Endometrial microvascular endothelial cells (primary cell): ENCODE measurements at regions not wholly inside any gene's neighbourhood (a gene's known extent, or its start where the extent isn't known, plus 50 kb on each side); places are given as distances from the start of the nearest gene placed in this dataset.

ENCODE experiments used
- in situ Hi-C: cut with HindIII; loops from 2 replicates; pipeline ENCODE4 v1.10.0; 2017; ENCODE audit warnings: low sequenced_read_pairs, low pct_unique_long_range_greater_than_20kb; ENCODE audit errors: inconsistent ontology term

GRCh38 chrX:45372151-45372550 lies 171.5 kb upstream of the DIPK2B start:
- in situ Hi-C loops = no loop called here

DNA sequence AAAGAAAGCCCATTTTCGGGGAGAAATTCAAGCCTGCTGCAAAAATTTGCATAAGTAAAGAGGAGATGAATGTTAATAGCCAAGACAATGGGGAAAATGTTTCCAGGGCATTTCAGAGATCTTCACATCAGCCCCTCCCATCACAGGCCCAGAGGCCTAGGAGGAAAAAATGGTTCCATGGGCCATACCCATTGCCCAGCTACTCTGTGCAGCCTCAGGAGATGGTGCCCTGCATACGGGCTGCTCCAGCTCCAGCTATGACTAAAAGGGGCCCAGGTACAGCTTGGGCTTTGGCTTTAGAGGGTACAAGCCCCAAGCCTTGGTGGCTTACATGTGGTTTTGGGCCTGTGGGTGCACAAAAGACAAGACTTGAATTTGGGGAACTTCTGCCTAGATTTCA lies 168.0 kb upstream of the DIPK2B start:
- in situ Hi-C loops = no loop called here

GRCh38 chrX:45363596-45363995 lies 162.9 kb upstream of the DIPK2B start:
- in situ Hi-C loops = no loop called here

DNA sequence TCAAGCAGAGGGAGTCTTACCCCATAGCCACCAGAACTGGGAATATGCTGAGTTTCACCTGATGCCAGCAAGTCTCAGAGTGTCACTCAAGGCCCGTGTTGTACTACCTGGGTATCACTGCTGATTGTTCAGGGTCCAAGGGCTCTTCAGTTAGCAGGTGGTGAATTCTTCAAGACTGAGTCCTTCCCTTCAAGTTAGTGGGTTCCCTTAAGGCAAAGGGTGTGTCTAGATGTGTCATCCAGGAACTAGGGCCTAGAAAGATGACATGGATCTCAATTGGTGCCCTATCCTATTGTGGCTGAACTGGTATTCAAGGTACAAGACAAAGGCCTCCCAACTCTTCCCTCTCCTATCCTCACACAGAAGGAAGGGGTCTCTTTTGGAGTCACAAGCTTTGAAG lies 159.9 kb upstream of the DIPK2B start:
- in situ Hi-C loops = no loop called here

- in situ Hi-C loops = no loop called here
Measured at GRCh38 chrX:45358392-45358791, 157.7 kb upstream of the DIPK2B start.

DNA sequence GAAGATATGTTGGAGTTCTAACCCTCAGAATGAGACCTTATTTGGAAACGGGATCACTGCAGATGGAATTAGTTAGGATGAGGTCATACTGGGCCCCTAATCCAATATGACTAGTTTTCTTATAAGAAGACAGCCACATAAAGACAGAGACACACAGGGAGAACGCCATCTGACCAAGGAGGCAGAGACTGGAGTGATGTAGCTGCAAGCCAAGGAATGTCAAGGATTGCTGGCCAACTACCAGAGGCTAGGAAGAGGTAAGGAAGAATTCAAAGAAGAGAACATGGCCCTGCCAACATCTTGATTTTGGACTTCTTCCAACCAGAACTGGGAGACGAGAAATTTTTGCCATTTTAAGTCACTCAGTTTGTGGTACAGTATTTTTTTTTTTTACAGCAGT lies 152.8 kb upstream of the DIPK2B start:
- in situ Hi-C loops = no loop called here

GRCh38 chrX:45352611-45353010 lies 151.9 kb upstream of the DIPK2B start:
- in situ Hi-C loops = no loop called here

GRCh38 chrX:45351478-45351877 lies 150.8 kb upstream of the DIPK2B start:
- in situ Hi-C loops = no loop called here

DNA sequence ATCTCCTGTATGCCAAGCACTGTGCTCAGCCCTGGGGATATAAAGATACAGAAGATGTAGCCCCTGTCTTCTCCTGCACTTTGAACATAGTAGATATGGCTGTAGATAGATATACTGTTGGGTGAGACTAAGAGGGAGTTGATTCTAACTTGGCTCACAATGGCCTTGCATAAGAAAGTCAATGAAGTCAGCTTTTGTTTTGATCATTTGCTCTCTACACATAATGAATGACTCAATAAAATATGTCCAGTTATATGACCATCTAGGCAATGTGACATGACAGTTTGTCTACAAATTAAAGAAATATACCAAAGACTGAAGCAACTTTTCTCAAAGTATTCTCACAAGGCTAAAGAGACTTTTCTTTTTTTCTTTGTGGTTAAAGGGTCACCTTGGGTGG lies 147.6 kb upstream of the DIPK2B start:
- in situ Hi-C loops = no loop called here

DNA sequence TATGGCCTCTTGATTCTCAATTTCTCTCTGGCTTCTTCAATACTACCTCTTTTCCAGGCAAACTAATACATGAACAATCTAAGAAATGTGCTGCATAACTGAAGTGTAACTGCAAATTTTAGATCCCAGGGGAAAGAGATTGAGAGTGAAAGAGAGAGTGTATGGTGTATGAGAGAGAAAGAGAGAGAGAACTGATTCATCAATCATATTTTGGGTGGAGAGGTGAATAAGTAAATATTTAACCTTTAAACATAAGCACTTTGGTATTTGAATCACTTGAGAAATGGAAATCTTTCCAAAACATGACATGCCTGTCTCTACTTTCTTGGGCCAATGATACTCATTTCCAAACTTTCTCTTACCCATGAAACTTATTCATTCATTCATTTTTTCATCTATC lies 147.2 kb upstream of the DIPK2B start:
- in situ Hi-C loops = no loop called here

DNA sequence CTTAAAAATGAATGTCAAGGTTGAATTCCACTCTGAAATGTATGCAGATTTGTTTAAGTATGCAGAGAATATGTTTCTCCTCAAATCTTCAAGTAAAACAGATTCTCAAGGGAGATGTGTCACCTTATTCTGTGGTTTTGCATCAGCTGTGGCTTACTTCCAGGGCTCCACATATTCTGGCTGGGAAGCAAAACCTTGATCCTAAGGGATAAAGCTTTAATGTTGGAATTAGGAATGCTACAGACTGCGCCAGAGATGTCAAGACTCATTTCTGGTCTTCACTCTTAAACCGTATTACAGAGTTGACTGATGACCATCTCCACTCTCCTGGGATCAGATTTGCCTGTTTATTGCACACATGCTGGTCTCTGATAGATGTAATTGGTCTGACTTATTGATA lies 143.9 kb upstream of the DIPK2B start:
- in situ Hi-C loops = no loop called here

DNA sequence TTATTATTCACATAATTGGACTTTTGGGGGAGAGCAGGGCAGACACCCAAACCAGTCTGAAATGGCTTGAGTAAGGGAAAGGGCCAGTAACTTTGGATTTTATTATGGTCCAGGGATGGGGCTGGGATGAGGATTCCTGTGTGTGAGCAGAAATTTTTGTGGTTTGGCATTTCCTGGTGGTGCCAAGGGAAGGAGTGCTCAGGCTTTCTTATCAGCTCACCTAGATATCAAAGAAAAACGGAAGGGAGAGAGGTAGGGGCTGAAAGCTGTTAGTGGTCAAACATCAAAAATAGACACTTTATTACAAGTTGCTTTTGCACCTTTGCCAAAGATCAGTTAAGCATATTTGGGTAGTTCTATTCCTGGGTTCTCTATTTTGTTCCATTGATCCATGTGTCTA lies 128.5 kb upstream of the DIPK2B start:
- in situ Hi-C loops = no loop called here

DNA sequence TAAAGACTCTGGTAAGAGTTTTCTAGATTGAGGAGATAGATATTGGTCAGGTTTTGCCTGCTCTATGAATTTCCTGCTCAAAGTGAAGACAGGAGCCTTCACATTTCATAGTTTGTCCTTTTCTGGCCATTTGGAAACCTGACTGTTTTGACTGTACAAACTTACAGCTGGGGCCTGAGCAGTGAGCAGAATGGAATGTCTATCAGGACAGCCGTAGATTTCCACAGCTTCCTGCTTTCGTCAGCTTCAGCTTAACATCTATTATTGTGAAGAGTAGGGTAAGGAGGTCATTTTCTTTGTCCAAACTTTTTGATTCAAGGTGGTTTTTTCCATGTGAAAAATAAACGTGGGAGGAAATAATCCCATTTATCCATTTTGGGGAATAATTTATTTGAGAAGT lies 124.3 kb upstream of the DIPK2B start:
- in situ Hi-C loops = loop anchor here (25.0 kb wide), 1 partner anchor 412 kb away; no protein-coding TSS in a partner anchor

GRCh38 chrX:45323387-45323786 lies 122.7 kb upstream of the DIPK2B start:
- in situ Hi-C loops = loop anchor here (25.0 kb wide), 1 partner anchor 414 kb away; no protein-coding TSS in a partner anchor

DNA sequence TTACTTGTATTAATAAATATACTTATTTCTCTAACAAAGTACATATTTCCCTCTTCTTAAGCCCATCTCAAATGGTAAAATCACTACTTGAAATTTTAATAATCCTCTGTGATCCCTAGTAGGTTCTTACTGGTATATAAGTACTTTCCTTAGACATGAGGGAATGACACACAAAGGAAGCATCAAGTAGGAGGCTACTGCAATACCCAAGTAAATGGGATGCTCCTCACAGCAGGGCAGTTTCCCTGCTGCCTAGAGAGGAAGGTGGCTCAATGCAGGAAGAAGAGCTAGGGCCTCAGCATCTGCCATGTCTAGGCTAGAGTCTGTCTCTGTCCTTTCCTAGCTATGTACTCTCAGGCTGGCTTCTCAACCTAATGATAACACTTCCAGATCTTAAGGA lies 122.1 kb upstream of the DIPK2B start:
- in situ Hi-C loops = loop anchor here (25.0 kb wide), 1 partner anchor 414 kb away; no protein-coding TSS in a partner anchor

DNA sequence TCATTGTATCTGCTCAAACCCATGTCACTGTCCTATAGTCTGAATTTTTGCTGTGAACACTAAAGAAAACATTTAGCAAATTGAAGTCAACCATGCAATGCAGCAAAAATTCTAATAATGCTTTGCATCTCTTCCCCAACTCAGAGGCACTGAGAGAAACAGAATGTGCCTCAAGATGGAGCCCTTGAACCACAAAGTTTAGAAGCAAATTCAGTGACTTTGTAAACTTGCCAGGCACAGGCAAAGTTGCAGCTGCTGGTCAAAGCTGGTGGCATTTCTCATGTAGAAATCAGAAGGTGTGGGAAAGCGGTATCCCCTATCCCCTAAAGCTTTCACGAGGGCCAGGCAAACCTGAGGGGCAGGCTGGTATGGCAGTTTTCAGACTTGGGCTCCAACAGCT lies 121.7 kb upstream of the DIPK2B start:
- in situ Hi-C loops = loop anchor here (25.0 kb wide), 1 partner anchor 415 kb away; no protein-coding TSS in a partner anchor

DNA sequence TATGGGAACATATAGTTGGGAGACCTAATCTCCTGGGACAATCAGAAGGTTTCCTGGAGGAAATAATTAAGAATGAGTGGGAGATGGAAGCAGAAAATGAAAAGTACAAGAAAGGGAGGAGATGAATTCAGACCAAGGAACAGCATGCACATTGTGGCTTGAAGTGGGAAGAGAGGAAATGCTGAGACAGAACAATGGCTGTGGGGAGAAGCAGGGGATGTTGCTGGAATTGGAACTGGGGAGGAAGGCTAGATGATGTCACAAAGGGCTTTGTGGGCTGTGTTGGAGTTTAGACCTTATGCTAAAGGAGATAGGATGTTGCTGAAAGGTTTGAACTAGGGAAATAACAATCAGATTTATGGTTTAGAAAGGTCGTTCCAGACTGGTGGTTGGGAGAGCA lies 119.5 kb upstream of the DIPK2B start:
- in situ Hi-C loops = loop anchor here (25.0 kb wide), 1 partner anchor 417 kb away; no protein-coding TSS in a partner anchor

DNA sequence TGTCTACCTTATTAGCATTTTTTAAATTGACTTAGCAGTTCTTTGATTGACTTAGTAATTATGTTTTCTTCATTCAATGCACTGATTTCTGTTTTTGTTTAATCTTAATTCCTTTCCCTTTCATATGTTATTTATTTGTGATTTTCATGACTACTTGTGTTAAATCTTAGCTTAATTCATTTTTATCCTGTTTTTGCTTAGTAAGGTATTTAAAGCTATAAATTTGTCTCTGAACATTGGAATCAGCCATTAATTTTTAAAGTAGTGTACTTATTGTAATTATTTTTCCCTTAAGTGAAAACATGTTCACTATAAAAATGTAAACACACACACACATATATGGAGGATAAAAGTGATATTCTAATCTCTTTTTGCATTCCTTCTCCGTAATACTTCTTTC lies 109.1 kb upstream of the DIPK2B start:
- in situ Hi-C loops = loop anchor here (25.0 kb wide), 1 partner anchor 428 kb away; no protein-coding TSS in a partner anchor

DNA sequence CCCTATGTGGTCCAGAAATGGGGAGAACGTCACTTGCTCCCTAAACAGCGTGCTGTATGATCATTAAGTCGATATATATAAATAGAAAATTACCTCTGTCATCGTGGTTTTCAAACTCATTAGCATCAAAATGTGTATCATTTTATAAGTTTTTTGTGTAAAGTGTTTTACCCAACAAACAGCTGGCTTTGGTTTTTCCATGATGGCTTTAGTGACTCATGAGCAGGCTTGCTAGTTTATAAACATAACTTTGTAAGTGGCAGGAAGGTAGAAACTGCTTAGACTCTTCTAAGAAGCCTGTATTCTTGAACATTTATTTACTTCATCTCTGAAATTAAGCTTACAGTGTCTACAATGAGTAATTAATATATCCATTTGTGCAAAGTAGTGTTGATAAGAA lies 108.4 kb upstream of the DIPK2B start:
- in situ Hi-C loops = loop anchor here (25.0 kb wide), 1 partner anchor 428 kb away; no protein-coding TSS in a partner anchor

- in situ Hi-C loops = loop anchor here (25.0 kb wide), 1 partner anchor 431 kb away; no protein-coding TSS in a partner anchor
Measured at GRCh38 chrX:45306794-45307193, 106.1 kb upstream of the DIPK2B start.

DNA sequence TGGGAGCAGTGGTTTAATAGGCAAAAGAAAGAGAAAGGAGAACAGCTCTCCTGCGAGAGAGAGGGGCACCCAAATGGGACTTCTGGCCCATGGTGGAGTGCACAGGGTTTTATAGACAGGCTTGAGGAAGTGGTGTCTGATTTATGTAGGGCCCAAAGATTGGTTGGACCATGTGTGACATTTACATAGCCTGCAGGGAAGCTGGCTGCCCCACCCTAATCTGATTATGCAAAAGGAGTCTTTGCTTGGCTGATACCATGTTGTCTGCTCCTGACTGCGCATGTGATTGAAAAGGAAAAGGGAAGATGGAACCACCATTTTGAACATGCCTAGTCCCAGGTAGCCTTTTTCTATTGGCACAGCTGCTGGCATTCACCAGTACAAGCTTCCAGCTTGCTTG lies 100.0 kb upstream of the DIPK2B start:
- in situ Hi-C loops = loop anchor here (25.0 kb wide), 1 partner anchor 437 kb away; no protein-coding TSS in a partner anchor
